ENCODE measurements at regions not wholly inside any gene's neighbourhood (a gene's known extent, or its start where the extent isn't known, plus 50 kb on each side); places are given as distances from the start of the nearest gene placed in this dataset.
"Not testable (repeated sequence)": the region's sequence is repeated elsewhere in the genome, so short reads cannot be mapped to it uniquely, and the experiment has no call there.

- TF ChIP-seq MAX (IDR thresholded peaks at IDR 0.05) (no peak), HNF4A (conservative IDR thresholded peaks at IDR 0.05) (no peak)
Observed at GRCh38 chr11:92607969-92608722, 361.3 kb upstream of the MTNR1B start (continued).

DNA sequence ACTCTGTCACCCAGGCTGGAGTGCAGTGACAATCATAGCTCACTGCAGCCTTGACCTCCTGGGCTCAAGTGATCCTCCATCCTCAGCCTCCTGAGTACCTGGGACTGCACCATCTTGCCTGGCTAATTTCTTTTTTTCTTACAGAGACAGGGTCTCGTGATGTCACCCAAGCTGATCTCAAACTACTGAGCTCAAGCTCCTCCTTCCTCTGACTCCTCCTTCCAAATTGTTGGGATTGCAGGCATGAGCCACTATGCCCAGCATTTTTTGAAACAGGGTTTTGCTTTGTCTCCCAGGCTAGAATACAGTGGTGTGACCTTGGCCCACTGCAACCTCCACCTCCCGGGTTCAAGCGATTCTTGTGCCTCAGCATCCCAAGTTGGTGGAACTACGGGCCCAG is 358.3 kb upstream of the MTNR1B start:
- H3K27ac ChIP-seq (ENCODE audit: low read depth in 1 of 2, low read length in 2 of 2), result no peak overlapping the region
- no peaks in the 10 kb centered on the region for H3K9me3 ChIP-seq (ENCODE audit: control insufficient read depth in 4 of 4, low read length in 3 of 4)
- no peak overlapping the region for H3K9ac ChIP-seq (ENCODE audit: low read depth in 1 of 2, low read length in 2 of 2)
- no peak overlapping the region for H3K4me3 ChIP-seq (ENCODE audit: low read depth in 1 of 3, low read length in 3 of 3)
- TF ChIP-seq RAD21 (IDR thresholded peaks at IDR 0.05) (no peak), TAF1 (conservative IDR thresholded peaks at IDR 0.05) (no peak), REST (IDR thresholded peaks at IDR 0.05) (no peak), SP1 (IDR thresholded peaks at IDR 0.05) (no peak), YY1 (IDR thresholded peaks at IDR 0.05) (no peak)
- 91% methylated on average over 4 of the region's 4 CpGs for WGBS
- no peak for DNase-seq (ENCODE audit: low spot score)
- H3K4me1 ChIP-seq (ENCODE audit: control insufficient read depth in 4 of 4, insufficient read depth in 4 of 4, low read length in 3 of 4), result no peaks in the 10 kb centered on the region
- no peaks in the 10 kb centered on the region for H3K27me3 ChIP-seq (ENCODE audit: control insufficient read depth in 4 of 4, insufficient read depth in 4 of 4, low read length in 3 of 4)
- H3K36me3 ChIP-seq (ENCODE audit: control insufficient read depth in 4 of 4, insufficient read depth in 3 of 4, low read depth in 1 of 4, low read length in 3 of 4), result no peaks in the 10 kb centered on the region

GRCh38 chr11:92618020-92618419 is 351.4 kb upstream of the MTNR1B start:
- DNase-seq (ENCODE audit: low spot score); H3K36me3 ChIP-seq (ENCODE audit: control insufficient read depth in 4 of 4, insufficient read depth in 3 of 4, low read depth in 1 of 4, low read length in 3 of 4); H3K9me3 ChIP-seq (ENCODE audit: control insufficient read depth in 4 of 4, low read length in 3 of 4); H3K9ac ChIP-seq (ENCODE audit: low read depth in 1 of 2, low read length in 2 of 2); H3K4me1 ChIP-seq (ENCODE audit: control insufficient read depth in 4 of 4, insufficient read depth in 4 of 4, low read length in 3 of 4); H3K27me3 ChIP-seq (ENCODE audit: control insufficient read depth in 4 of 4, insufficient read depth in 4 of 4, low read length in 3 of 4); H3K27ac ChIP-seq (ENCODE audit: low read depth in 1 of 2, low read length in 2 of 2); H3K4me3 ChIP-seq (ENCODE audit: low read depth in 1 of 3, low read length in 3 of 3): not testable (repeated sequence)
- 84% methylated on average over 10 of the region's 10 CpGs for WGBS

- no peak overlapping the region for H3K27ac ChIP-seq (ENCODE audit: low read depth in 1 of 2, low read length in 2 of 2)
- no peaks in the 10 kb centered on the region for H3K9me3 ChIP-seq (ENCODE audit: control insufficient read depth in 4 of 4, low read length in 3 of 4)
- WGBS, result 69% methylated on average over 1 of the region's 1 CpG
Observed at GRCh38 chr11:92623055-92623454, 346.4 kb upstream of the MTNR1B start.

More at GRCh38 chr11:92623055-92623454, 346.4 kb upstream of the MTNR1B start:
- TF ChIP-seq FOXA1 (IDR thresholded peaks at IDR 0.05), result no peak
- no peak for TF ChIP-seq TAF1 (conservative IDR thresholded peaks at IDR 0.05)
- no peak for TF ChIP-seq GABPA (IDR thresholded peaks at IDR 0.05 in 1 of 2, conservative IDR thresholded peaks at IDR 0.05 in 1 of 2)
- TF ChIP-seq RAD21 (IDR thresholded peaks at IDR 0.05), result no peak
- no peak for TF ChIP-seq REST (IDR thresholded peaks at IDR 0.05)
- no peak for TF ChIP-seq EGR1 (IDR thresholded peaks at IDR 0.05; ENCODE audit: low read depth in 2 of 2)
- no peak for TF ChIP-seq JUND (IDR thresholded peaks at IDR 0.05)
- TF ChIP-seq HNF4G (IDR thresholded peaks at IDR 0.05), result no peak
- TF ChIP-seq RXRA (IDR thresholded peaks at IDR 0.05), result no peak
- TF ChIP-seq, protein P1, sequence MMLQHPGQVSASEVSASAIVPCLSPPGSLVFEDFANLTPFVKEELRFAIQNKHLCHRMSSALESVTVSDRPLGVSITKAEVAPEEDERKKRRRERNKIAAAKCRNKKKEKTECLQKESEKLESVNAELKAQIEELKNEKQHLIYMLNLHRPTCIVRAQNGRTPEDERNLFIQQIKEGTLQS (IDR thresholded peaks at IDR 0.05), result no peak
- no peak for TF ChIP-seq HNF4A (conservative IDR thresholded peaks at IDR 0.05)
- H3K4me3 ChIP-seq (ENCODE audit: low read depth in 1 of 3, low read length in 3 of 3), result no peak overlapping the region
- peaks cover 0 to 3% (median 0%) of the 10 kb centered on the region in 4 donors for H3K27me3 ChIP-seq (ENCODE audit: control insufficient read depth in 4 of 4, insufficient read depth in 4 of 4, low read length in 3 of 4)
- DNase-seq (ENCODE audit: low spot score), result no peak
- no peaks in the 10 kb centered on the region for H3K36me3 ChIP-seq (ENCODE audit: control insufficient read depth in 4 of 4, insufficient read depth in 3 of 4, low read depth in 1 of 4, low read length in 3 of 4)
- H3K9ac ChIP-seq (ENCODE audit: low read depth in 1 of 2, low read length in 2 of 2), result no peak overlapping the region
- no peaks in the 10 kb centered on the region for H3K4me1 ChIP-seq (ENCODE audit: control insufficient read depth in 4 of 4, insufficient read depth in 4 of 4, low read length in 3 of 4)

Measured in liver (tissue), 7 donors.